CD4-positive, alpha-beta T cell treated with Interleukin-21 for 1 hour (primary cell): ENCODE measurements at regions not wholly inside any gene's neighbourhood (a gene's known extent, or its start where the extent isn't known, plus 50 kb on each side); places are given as distances from the start of the nearest gene placed in this dataset.
A peak's percentile ranks its signal among the peaks of the same experiment; 100 is the strongest.
"Not testable (repeated sequence)": the region's sequence is repeated elsewhere in the genome, so short reads cannot be mapped to it uniquely, and the experiment has no call there.

Source experiments
- DNase-seq: peaks from one replicate; pipeline ENCODE4 v3.0.0-alpha.2; 2020

GRCh38 chr1:229141271-229141670, 129.6 kb upstream of the RAB4A start:
- DNase-seq = no peak

- DNase-seq = no peak
Measured at GRCh38 chr1:229141689-229142377, 129.1 kb upstream of the RAB4A start.

- no peak for DNase-seq
Measured at GRCh38 chr1:229142471-229142870, 128.4 kb upstream of the RAB4A start.

- no peak for DNase-seq
Measured at GRCh38 chr1:229146647-229147046, 124.3 kb upstream of the RAB4A start.

- no peak for DNase-seq
Measured at GRCh38 chr1:229147072-229147471, 123.8 kb upstream of the RAB4A start.

GRCh38 chr1:229148041-229148671, 122.8 kb upstream of the RAB4A start:
- DNase-seq = no peak

GRCh38 chr1:229148743-229149142, 122.2 kb upstream of the RAB4A start:
- DNase-seq = no peak

- DNase-seq = no peak
Measured at GRCh38 chr1:229149435-229149834, 121.5 kb upstream of the RAB4A start.

- DNase-seq = no peak
Measured at GRCh38 chr1:229150518-229150917, 120.4 kb upstream of the RAB4A start.

GRCh38 chr1:229151412-229151811, 119.5 kb upstream of the RAB4A start:
- DNase-seq = not testable (repeated sequence)

- DNase-seq = no peak
Measured at GRCh38 chr1:229152311-229152710, 118.6 kb upstream of the RAB4A start.

GRCh38 chr1:229153955-229154548, 116.9 kb upstream of the RAB4A start:
- DNase-seq = no peak

GRCh38 chr1:229154811-229155210, 116.1 kb upstream of the RAB4A start:
- no peak for DNase-seq

GRCh38 chr1:229155472-229155871, 115.4 kb upstream of the RAB4A start:
- peak; percentile 26 for DNase-seq

GRCh38 chr1:229156872-229157271, 114.0 kb upstream of the RAB4A start:
- no peak for DNase-seq

GRCh38 chr1:229157480-229157879, 113.4 kb upstream of the RAB4A start:
- DNase-seq = no peak

GRCh38 chr1:229158341-229158921, 112.5 kb upstream of the RAB4A start:
- DNase-seq = no peak

GRCh38 chr1:229158927-229159326, 112.0 kb upstream of the RAB4A start:
- no peak for DNase-seq

- no peak for DNase-seq
Measured at GRCh38 chr1:229159668-229160544, 111.0 kb upstream of the RAB4A start.

GRCh38 chr1:229161740-229162139, 109.2 kb upstream of the RAB4A start:
- DNase-seq = no peak

GRCh38 chr1:229162825-229163515, 107.9 kb upstream of the RAB4A start:
- no peak for DNase-seq

- no peak for DNase-seq
Measured at GRCh38 chr1:229164348-229164747, 106.6 kb upstream of the RAB4A start.
